Ectodermal cell (in vitro differentiated cells): ENCODE measurements at regions not wholly inside any gene's neighbourhood (a gene's known extent, or its start where the extent isn't known, plus 50 kb on each side); places are given as distances from the start of the nearest gene placed in this dataset.

Experiments used
- H3K27ac ChIP-seq: 2 replicates; pipeline ENCODE4 v1.7.0; 2013; ENCODE audit warnings: mild to moderate bottlenecking, low read depth, low read length; ENCODE audit not compliant: insufficient read depth, poor library complexity, severe bottlenecking
- H3K27me3 ChIP-seq: 2 replicates; pipeline ENCODE4 v1.7.0; 2013; ENCODE audit warnings: mild to moderate bottlenecking, low read length; ENCODE audit not compliant: insufficient read depth, control insufficient read depth, poor library complexity, severe bottlenecking
- H3K36me3 ChIP-seq: one replicate; pipeline ENCODE4 v1.7.0; 2013; ENCODE audit warnings: low read length; ENCODE audit not compliant: control insufficient read depth, insufficient read depth
- H3K4me1 ChIP-seq: one replicate; pipeline ENCODE4 v1.7.0; 2013; ENCODE audit warnings: low read length; ENCODE audit not compliant: control insufficient read depth, insufficient read depth
- H3K4me3 ChIP-seq: 2 replicates; pipeline ENCODE4 v1.7.0; 2013; ENCODE audit warnings: low read depth, low read length, control low read depth; ENCODE audit not compliant: insufficient read depth
- H3K9me3 ChIP-seq: 2 replicates; pipeline ENCODE4 v1.7.0; 2013; ENCODE audit warnings: mild to moderate bottlenecking, low read length, moderate library complexity; ENCODE audit not compliant: control insufficient read depth
- WGBS, 2 experiments: methylation state at CpG; one replicate each; pipeline ENCODE4 v1.1.7; 2013; ENCODE audit warnings: missing lambda C conversion rate in 2 of 2; 5-methylcytosine and 5-hydroxymethylcytosine counted together

DNA sequence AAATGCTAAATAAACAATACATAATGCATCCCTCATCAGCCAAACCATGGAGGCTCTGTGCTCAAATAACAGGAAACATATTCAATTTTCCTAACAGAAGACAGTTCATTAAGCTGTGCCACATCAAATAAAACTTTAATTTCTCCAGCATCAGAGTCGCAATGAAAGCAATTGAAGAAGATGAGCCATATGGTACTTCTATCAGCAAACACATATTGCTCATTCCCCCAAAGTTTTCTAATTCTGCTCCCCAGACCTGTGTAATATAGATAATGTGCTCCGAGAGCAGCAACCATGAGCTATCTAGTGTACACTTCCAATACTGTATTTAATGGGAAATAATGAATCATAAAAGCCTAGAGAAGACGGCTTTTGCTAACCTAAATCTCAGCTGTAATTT lies 263.2 kb downstream of the MEIS1 start:
- Histone ChIP-seq H3K9me3 (no peaks in the 10 kb centered on the region), H3K4me3 (no peak overlapping the region), H3K27ac (no peak overlapping the region), H3K4me1 (peaks cover 14% of the 10 kb centered on the region), H3K36me3 (no peaks in the 10 kb centered on the region), H3K27me3 (no peaks in the 10 kb centered on the region)
- WGBS, 2 experiments: 77 to 81% methylated on average over 2 of the region's 3 CpGs

GRCh38 chr2:66698576-66699239 lies 263.8 kb downstream of the MEIS1 start:
- Histone ChIP-seq H3K27ac (no peak overlapping the region), H3K36me3 (no peaks in the 10 kb centered on the region), H3K4me1 (peaks cover 10% of the 10 kb centered on the region), H3K4me3 (no peak overlapping the region), H3K9me3 (no peaks in the 10 kb centered on the region), H3K27me3 (no peaks in the 10 kb centered on the region)
- WGBS, 2 experiments: 67 to 83% methylated on average over 2 to 4 of the region's 5 CpGs

DNA sequence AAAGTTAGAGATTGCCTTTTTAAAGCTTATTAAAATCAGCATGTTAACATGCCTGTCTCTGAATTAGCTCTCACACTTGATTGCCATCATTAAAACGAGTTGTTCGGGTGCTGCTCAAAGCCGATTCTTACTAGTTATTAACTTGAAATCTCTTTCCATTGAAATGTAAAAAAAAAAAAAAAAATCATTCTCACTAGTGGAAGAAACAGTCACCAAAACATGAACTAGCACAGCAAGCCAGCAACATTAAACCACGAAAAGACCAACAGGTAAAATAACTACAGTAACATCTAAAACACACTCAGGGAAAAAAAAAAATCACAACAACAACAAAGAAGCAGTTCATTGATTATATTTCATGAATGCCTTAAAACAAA lies 264.5 kb downstream of the MEIS1 start:
- 35 to 45% methylated on average over 2 to 3 of the region's 4 CpGs for WGBS, 2 experiments
- Histone ChIP-seq H3K36me3 (no peaks in the 10 kb centered on the region), H3K4me3 (no peak overlapping the region), H3K27me3 (no peaks in the 10 kb centered on the region), H3K4me1 (peaks cover 10% of the 10 kb centered on the region), H3K27ac (peak overlapping the region; percentile 0), H3K9me3 (no peaks in the 10 kb centered on the region)

DNA sequence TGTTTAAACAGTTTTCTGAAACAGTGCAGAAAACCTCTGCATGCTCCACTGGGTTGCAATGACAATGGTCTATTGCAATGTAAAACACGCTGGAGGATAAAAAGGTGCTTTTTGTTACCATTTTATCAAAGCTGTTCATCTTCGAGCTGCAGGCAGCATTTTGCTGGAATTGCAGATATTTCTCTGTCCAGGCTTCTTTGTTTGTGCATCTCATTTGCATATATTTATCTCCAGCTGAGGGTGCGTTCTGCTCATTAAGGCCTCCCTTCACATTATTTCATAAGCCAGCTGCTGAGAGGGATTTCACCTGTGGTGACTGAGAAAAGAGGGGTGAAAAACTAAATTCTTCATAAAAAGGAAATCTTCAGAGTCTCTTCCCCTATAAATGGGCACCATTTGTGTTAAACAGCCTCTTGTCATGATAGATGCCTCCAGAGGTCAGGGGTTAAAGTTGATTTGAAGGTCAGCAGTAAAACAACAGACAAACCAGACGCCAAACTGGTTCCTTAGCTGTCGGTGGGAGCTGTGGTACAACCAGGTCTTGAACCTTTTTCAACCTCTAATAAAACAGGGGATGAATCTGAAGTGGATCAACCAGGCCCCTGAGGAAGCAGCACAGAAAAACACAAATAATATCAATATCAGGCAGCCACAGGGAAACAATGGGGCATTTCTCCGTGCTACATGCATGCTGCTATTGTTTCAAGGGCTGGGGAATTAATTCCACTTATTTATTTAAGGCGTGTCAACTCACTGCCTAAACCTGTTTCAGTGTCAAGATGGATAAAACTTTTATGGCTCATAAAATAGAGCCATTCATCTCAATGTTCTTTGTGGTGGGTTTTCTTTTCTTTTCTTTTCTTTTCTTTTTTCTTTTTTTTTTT lies 265.1 kb downstream of the MEIS1 start:
- no peak overlapping the region for H3K4me3 ChIP-seq
- peak overlapping the region; percentile 39 for H3K27ac ChIP-seq
- no peaks in the 10 kb centered on the region for H3K9me3 ChIP-seq
- 27 to 33% methylated on average over 6 to 7 of the region's 7 CpGs for WGBS, 2 experiments
- H3K36me3 ChIP-seq: no peaks in the 10 kb centered on the region
- no peaks in the 10 kb centered on the region for H3K27me3 ChIP-seq
- peaks cover 10% of the 10 kb centered on the region for H3K4me1 ChIP-seq

GRCh38 chr2:66700677-66701066 lies 265.7 kb downstream of the MEIS1 start:
- Histone ChIP-seq H3K27me3 (no peaks in the 10 kb centered on the region), H3K9me3 (no peaks in the 10 kb centered on the region), H3K4me3 (no peak overlapping the region), H3K27ac (no peak overlapping the region), H3K36me3 (no peaks in the 10 kb centered on the region), H3K4me1 (peaks cover 10% of the 10 kb centered on the region)
- 78 to 91% methylated on average over 3 of the region's 3 CpGs for WGBS, 2 experiments

GRCh38 chr2:66701251-66701650 lies 266.3 kb downstream of the MEIS1 start:
- no peak overlapping the region for H3K27ac ChIP-seq
- no peaks in the 10 kb centered on the region for H3K9me3 ChIP-seq
- 82% methylated on average over 2 of the region's 2 CpGs; no CpG with 5 or more reads in 1 of the 2 experiments for WGBS, 2 experiments
- no peaks in the 10 kb centered on the region for H3K27me3 ChIP-seq
- H3K36me3 ChIP-seq: no peaks in the 10 kb centered on the region
- H3K4me3 ChIP-seq: no peak overlapping the region
- H3K4me1 ChIP-seq: peaks cover 10% of the 10 kb centered on the region

GRCh38 chr2:66701656-66702055 lies 266.7 kb downstream of the MEIS1 start:
- 90 to 97% methylated on average over 1 of the region's 1 CpG for WGBS, 2 experiments
- H3K27me3 ChIP-seq: no peaks in the 10 kb centered on the region
- no peaks in the 10 kb centered on the region for H3K36me3 ChIP-seq
- no peaks in the 10 kb centered on the region for H3K9me3 ChIP-seq
- no peak overlapping the region for H3K27ac ChIP-seq
- H3K4me3 ChIP-seq: no peak overlapping the region
- H3K4me1 ChIP-seq: peaks cover 10% of the 10 kb centered on the region

- WGBS, 2 experiments: 94 to 95% methylated on average over 6 of the region's 6 CpGs
- no peaks in the 10 kb centered on the region for H3K36me3 ChIP-seq
- H3K9me3 ChIP-seq: no peaks in the 10 kb centered on the region
- no peaks in the 10 kb centered on the region for H3K27me3 ChIP-seq
- H3K27ac ChIP-seq: no peak overlapping the region
- no peak overlapping the region for H3K4me3 ChIP-seq
- peaks cover 10% of the 10 kb centered on the region for H3K4me1 ChIP-seq
These were observed 267.4 kb downstream of the MEIS1 start for GRCh38 chr2:66702301-66702700.

GRCh38 chr2:66704786-66705185 lies 269.9 kb downstream of the MEIS1 start:
- H3K27ac ChIP-seq: no peak overlapping the region
- H3K4me1 ChIP-seq: peaks cover 7% of the 10 kb centered on the region
- no peaks in the 10 kb centered on the region for H3K9me3 ChIP-seq
- H3K36me3 ChIP-seq: no peaks in the 10 kb centered on the region
- no peak overlapping the region for H3K4me3 ChIP-seq
- no peaks in the 10 kb centered on the region for H3K27me3 ChIP-seq

DNA sequence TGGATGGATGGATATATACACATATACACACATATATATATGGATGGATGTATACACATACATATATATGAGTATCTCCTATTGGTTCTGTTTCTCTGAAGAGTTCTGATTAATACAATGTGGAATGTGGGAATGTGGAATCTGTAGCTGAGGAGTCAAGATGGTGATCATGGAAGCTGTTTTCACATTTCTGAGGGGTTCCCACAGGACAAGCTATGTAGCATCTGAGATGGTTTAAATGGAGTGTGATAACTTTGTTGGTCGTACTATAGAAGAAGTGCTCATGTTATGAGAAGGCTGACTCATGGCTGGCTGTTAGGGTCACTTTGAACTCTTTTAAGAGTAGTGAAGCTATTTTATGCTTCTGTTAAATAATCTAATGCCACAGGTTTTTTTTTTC lies 279.7 kb downstream of the MEIS1 start:
- Histone ChIP-seq H3K27ac (no peak overlapping the region), H3K36me3 (no peaks in the 10 kb centered on the region), H3K4me3 (no peak overlapping the region), H3K4me1 (peaks cover 7% of the 10 kb centered on the region), H3K9me3 (no peaks in the 10 kb centered on the region), H3K27me3 (no peaks in the 10 kb centered on the region)
- WGBS, 2 experiments: 86 to 88% methylated on average over 1 of the region's 1 CpG
